OCI-LY1 (cell line): ENCODE measurements at regions not wholly inside any gene's neighbourhood (a gene's known extent, or its start where the extent isn't known, plus 50 kb on each side); places are given as distances from the start of the nearest gene placed in this dataset.

ENCODE experiments used
- H2AFZ ChIP-seq: fragments of 200-600 bp; sonication (generic), shearing (Covaris generic); 2 replicates; pipeline ENCODE4 v1.6.0; 2014; ENCODE audit warnings: antibody characterized with exemption, mild to moderate bottlenecking, low read length
- H3F3A ChIP-seq: fragments of 200-600 bp; sonication (generic), shearing (Covaris generic); 2 replicates; pipeline ENCODE4 v1.6.0; 2014; ENCODE audit warnings: mild to moderate bottlenecking, antibody characterized with exemption, low read length, moderate library complexity; ENCODE audit not compliant: insufficient read depth
- H3K27ac ChIP-seq: fragments of 200-600 bp; sonication (generic); 2 replicates; pipeline ENCODE4 v1.5.1; 2014; ENCODE audit warnings: low read length, mixed run types, mild to moderate bottlenecking, low read depth; ENCODE audit not compliant: poor library complexity, severe bottlenecking
- H3K27me3 ChIP-seq: fragments of 200-600 bp; sonication (generic); 2 replicates; pipeline ENCODE4 v1.6.0; 2014; ENCODE audit warnings: antibody characterized with exemption, mild to moderate bottlenecking, low read length, moderate library complexity; ENCODE audit not compliant: insufficient read depth
- H3K36me3 ChIP-seq: fragments of 200-600 bp; sonication (generic); 2 replicates; pipeline ENCODE4 v1.6.1; 2014; ENCODE audit warnings: mild to moderate bottlenecking, antibody characterized with exemption, low read length, moderate library complexity, mixed read lengths; ENCODE audit not compliant: insufficient read depth
- H3K4me1 ChIP-seq: fragments of 200-600 bp; sonication (generic); 2 replicates; pipeline ENCODE4 v1.5.1; 2014; ENCODE audit warnings: mild to moderate bottlenecking, low read length, moderate library complexity; ENCODE audit not compliant: insufficient read depth, severe bottlenecking
- H3K4me2 ChIP-seq: fragments of 200-600 bp; sonication (generic), shearing (Covaris generic); 2 replicates; pipeline ENCODE4 v1.6.1; 2014; ENCODE audit warnings: low read length
- H3K4me3 ChIP-seq: fragments of 200-600 bp; sonication (generic); 2 replicates; pipeline ENCODE4 v1.5.1; 2014; ENCODE audit warnings: low read length, low read depth, mild to moderate bottlenecking, mixed read lengths; ENCODE audit not compliant: poor library complexity, severe bottlenecking
- H3K79me2 ChIP-seq: fragments of 200-600 bp; shearing (Covaris generic); 2 replicates; pipeline ENCODE4 v1.6.1; 2016; ENCODE audit warnings: mixed run types, low read length, mixed read lengths; ENCODE audit not compliant: insufficient read depth
- H3K9ac ChIP-seq: fragments of 200-600 bp; sonication (generic), shearing (Covaris generic); 2 replicates; pipeline ENCODE4 v1.6.1; 2014; ENCODE audit warnings: mild to moderate bottlenecking, low read length, mixed read lengths
- H3K9me2 ChIP-seq: fragments of 200-600 bp; sonication (generic), shearing (Covaris generic); 2 replicates; pipeline ENCODE4 v1.6.1; 2014; ENCODE audit warnings: low read depth, mild to moderate bottlenecking, low read length, mixed read lengths
- H3K9me3 ChIP-seq: fragments of 200-600 bp; shearing (Covaris generic); 2 replicates; pipeline ENCODE4 v1.6.1; 2014; ENCODE audit warnings: low read length, mixed read lengths
- H4K20me1 ChIP-seq: fragments of 200-600 bp; sonication (generic), shearing (Covaris generic); 2 replicates; pipeline ENCODE4 v1.6.0; 2016; ENCODE audit warnings: mild to moderate bottlenecking, low read length; ENCODE audit not compliant: insufficient read depth
- EZH2 ChIP-seq: fragments of 200-600 bp; sonication (generic), shearing (Covaris generic); IDR thresholded peaks from 2 replicates; pipeline ENCODE4 v1.8.0; 2017; ENCODE audit warnings: borderline replicate concordance, mixed run types, mild to moderate bottlenecking, antibody characterized with exemption, low read length, moderate library complexity, mixed read lengths
- TF ChIP-seq, protein P1 (sequence below): fragments of 200-600 bp; sonication (generic), shearing (Covaris generic); IDR thresholded peaks from 2 replicates; pipeline ENCODE4 v1.5.1; 2017; ENCODE audit warnings: mild to moderate bottlenecking, antibody characterized with exemption, low read length, moderate library complexity, mixed read lengths

GRCh38 chr21:26632691-26633090, 59.6 kb upstream of the CYYR1 start:
- Histone ChIP-seq H3K36me3 (no peaks in the 10 kb centered on the region), H3K4me1 (no peaks in the 10 kb centered on the region), H3F3A (no peaks in the 10 kb centered on the region), H3K4me2 (no peak overlapping the region), H3K79me2 (no peaks in the 10 kb centered on the region), H3K9me2 (no peaks in the 10 kb centered on the region), H3K9ac (no peak overlapping the region), H3K9me3 (no peaks in the 10 kb centered on the region), H3K4me3 (no peak overlapping the region), H4K20me1 (no peaks in the 10 kb centered on the region), H3K27ac (no peak overlapping the region), H3K27me3 (no peaks in the 10 kb centered on the region), H2AFZ (no peak overlapping the region)
- TF ChIP-seq, protein P1, sequence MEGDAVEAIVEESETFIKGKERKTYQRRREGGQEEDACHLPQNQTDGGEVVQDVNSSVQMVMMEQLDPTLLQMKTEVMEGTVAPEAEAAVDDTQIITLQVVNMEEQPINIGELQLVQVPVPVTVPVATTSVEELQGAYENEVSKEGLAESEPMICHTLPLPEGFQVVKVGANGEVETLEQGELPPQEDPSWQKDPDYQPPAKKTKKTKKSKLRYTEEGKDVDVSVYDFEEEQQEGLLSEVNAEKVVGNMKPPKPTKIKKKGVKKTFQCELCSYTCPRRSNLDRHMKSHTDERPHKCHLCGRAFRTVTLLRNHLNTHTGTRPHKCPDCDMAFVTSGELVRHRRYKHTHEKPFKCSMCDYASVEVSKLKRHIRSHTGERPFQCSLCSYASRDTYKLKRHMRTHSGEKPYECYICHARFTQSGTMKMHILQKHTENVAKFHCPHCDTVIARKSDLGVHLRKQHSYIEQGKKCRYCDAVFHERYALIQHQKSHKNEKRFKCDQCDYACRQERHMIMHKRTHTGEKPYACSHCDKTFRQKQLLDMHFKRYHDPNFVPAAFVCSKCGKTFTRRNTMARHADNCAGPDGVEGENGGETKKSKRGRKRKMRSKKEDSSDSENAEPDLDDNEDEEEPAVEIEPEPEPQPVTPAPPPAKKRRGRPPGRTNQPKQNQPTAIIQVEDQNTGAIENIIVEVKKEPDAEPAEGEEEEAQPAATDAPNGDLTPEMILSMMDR = no peak
- no peak for TF ChIP-seq EZH2

GRCh38 chr21:26626187-26626586, 53.1 kb upstream of the CYYR1 start:
- no peak overlapping the region for H3K4me3 ChIP-seq
- H3K27ac ChIP-seq = no peak overlapping the region
- no peaks in the 10 kb centered on the region for H3K4me1 ChIP-seq
- H3K4me2 ChIP-seq = no peak overlapping the region
- H3K36me3 ChIP-seq = no peaks in the 10 kb centered on the region
- H2AFZ ChIP-seq = no peak overlapping the region
- H3F3A ChIP-seq = no peaks in the 10 kb centered on the region
- H3K9me3 ChIP-seq = no peaks in the 10 kb centered on the region
- TF ChIP-seq EZH2 = no peak
- TF ChIP-seq, protein P1 = no peak
- H3K27me3 ChIP-seq = no peaks in the 10 kb centered on the region; the same call in 1 of the 2 replicates
- no peaks in the 10 kb centered on the region for H3K9me2 ChIP-seq
- no peak overlapping the region for H3K9ac ChIP-seq
- no peaks in the 10 kb centered on the region for H3K79me2 ChIP-seq
- H4K20me1 ChIP-seq = no peaks in the 10 kb centered on the region

DNA sequence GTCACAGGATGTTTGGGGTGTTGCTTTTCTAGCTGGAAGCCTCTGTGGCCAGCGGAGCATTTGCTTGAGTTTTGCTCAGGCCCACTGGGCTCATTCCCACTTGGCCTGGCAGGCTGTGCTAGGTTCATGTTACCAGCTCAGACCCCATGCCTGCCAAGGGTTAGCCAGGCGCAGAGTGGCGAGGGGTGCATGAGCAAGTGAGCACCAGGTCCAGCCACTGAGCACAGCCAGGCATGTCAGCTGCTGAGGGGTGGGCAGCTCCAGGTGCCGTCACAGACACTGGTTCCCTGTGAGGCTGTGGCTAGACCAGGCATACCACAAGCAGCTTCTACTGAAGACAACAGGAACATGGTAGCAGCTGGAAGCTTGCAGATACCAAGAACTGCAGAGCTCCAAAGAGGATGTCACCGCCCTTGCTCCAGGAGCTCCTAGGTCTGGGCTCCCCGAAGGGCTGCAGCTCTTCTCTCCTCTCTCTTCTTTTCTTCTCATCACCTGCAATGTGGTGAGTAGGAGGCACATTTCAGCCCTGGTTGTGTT, 52.0 kb upstream of the CYYR1 start:
- Histone ChIP-seq H3F3A (no peaks in the 10 kb centered on the region), H3K9me3 (no peaks in the 10 kb centered on the region), H3K9ac (no peak overlapping the region), H3K4me3 (no peak overlapping the region), H3K79me2 (no peaks in the 10 kb centered on the region), H3K27me3 (no peaks in the 10 kb centered on the region; the same call in 1 of the 2 replicates), H4K20me1 (no peaks in the 10 kb centered on the region), H3K36me3 (no peaks in the 10 kb centered on the region), H3K27ac (no peak overlapping the region), H3K4me2 (no peak overlapping the region), H2AFZ (no peak overlapping the region), H3K4me1 (no peaks in the 10 kb centered on the region), H3K9me2 (no peaks in the 10 kb centered on the region)
- TF ChIP-seq, protein P1 = no peak
- no peak for TF ChIP-seq EZH2
